ENCODE measurements at regions not wholly inside any gene's neighbourhood (a gene's known extent, or its start where the extent isn't known, plus 50 kb on each side); places are given as distances from the start of the nearest gene placed in this dataset.

GRCh38 chr14:73800970-73801515, 50.6 kb upstream of the PTGR2 start:
- DNase-seq, result no peak

- DNase-seq, result no peak
Measured at GRCh38 chr14:73797543-73798265, 53.9 kb upstream of the PTGR2 start.

DNA sequence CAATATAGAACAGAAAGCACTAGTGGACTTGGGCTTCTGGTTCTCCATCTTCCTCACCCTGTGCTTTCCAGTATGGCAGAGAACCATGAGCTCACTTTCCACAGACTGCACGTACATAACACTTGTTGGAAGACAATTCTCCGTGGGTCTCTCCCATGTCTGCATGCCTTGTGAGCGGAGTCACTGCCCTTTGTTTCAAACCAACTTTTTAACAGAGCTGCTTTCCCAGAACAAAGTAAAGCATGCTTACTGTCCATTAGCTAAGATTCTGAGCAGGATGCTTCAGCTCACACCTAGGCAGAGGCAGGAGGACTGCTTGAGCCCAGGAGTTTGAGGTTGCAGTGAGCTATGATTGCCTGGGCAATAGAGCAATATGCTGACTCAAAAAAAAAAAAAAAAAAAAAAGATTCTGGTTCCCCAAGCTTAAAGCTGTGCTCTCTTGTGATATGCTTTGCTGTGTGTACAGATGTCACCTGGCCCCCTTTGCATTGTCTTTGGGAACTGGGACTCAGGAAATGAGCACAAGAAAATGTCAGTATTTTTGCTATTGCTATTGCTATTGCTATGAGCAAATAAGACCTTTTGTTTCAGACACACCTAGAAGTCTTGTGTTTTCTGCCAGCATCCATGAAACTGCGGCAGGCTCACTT, 54.6 kb upstream of the PTGR2 start:
- no peak for DNase-seq

GRCh38 chr14:73796415-73796814, 55.2 kb upstream of the PTGR2 start:
- no peak for DNase-seq

DNA sequence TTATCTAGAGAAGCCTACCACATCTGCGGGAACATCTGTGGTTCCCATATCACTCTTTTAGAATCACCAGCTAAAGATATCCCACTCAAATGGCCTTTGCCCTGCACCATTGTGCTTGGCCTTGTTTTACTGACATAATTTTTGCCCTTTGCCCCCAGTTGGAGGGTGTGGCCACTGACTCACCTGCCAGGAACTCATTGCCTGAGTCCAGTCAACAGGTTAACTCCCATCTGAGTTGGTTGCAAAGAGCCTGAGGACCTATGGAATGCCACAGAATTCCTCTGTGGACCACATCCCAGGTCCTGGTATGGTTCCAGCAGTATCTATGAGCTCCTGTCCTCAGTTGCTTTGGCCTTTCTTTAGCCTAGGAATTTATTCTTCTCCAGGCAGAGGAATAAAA, 55.7 kb upstream of the PTGR2 start:
- no peak for DNase-seq

- DNase-seq, result no peak
Measured at GRCh38 chr14:73795466-73795865, 56.2 kb upstream of the PTGR2 start.

DNA sequence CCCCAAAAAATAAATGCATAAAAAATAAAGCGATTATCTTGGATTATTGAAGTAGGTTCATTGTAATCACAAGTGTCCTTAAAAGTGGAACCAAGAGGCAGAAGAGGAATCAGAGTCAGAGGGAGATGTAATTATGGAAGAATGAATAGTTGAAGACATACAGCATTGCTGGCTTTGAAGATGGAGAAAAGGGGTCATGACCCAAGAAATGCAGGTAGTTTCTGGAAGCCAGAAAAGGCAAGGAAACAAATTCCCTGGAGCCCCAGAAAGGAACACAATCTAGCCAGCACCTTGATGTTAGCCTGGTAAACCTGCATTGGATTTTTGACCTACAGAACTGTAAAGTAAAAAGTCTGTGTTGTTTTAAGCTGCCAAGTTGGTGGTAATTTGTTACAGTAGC, 57.5 kb upstream of the PTGR2 start:
- DNase-seq, result no peak

DNA sequence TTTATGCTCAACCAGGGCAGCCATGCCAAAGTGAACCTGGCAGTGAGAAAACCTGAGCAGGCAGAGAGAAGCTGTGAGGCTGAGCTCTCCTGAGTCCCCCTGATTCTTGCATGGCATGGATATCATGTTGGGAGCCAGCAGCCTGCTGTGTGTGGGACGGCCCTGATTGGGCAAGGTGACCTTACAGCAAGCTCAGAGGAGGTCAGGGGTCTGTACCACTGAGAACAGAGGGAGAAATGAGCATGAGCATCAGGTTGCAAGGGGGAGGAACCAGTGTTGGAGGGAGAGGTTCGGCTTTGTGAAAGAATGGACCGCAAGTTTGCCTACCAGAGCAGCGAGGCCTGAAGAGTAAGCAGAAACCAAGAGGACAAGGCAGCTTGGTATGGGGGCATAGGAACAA, 59.1 kb upstream of the PTGR2 start:
- no peak for DNase-seq

GRCh38 chr14:73789989-73790581, 61.5 kb upstream of the PTGR2 start:
- no peak for DNase-seq

GRCh38 chr14:73788701-73789551, 62.7 kb upstream of the PTGR2 start:
- no peak for DNase-seq

GRCh38 chr14:73788317-73788598, 63.4 kb upstream of the PTGR2 start:
- DNase-seq, result no peak

GRCh38 chr14:73787486-73788316, 63.9 kb upstream of the PTGR2 start:
- no peak for DNase-seq

- no peak for DNase-seq
Measured at GRCh38 chr14:73786636-73787485, 64.8 kb upstream of the PTGR2 start.

DNA sequence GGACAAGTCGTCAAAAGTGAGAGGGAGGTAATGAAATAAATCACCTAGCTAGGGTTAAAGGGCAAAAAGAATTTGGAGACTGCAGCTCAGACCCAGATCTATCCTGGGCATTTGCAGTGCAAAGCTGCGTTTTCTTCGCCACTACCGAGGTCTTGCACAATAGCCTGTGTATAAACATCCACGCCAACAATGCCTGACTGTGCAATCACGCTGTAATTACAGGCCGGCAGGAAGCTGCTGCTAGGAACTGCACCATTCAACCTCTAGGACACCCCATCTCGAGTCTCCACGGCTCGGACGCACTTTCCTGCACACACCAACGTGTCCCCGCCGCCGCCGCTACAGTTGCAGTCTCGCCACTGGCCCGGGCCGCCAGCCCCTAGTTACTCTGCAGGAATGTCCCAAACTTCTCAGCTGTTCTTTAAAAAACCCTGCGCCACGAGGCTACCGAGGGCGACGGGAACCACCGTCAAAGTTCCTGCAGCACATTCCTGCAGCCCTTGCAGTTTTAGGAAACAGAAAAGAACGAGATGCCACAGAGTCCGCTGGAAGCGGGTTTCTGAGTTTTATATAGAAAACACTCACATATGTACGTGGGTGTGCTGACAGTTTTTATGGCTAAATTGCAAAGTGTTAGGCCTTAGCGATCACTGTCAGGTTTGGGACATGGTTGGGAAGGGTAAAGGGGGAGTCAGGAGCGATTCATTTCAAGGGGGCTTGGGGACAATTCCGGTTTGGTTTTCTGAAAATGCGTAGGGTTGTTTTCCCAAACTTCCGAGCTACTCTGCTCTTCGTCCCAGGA, 65.6 kb upstream of the PTGR2 start:
- no peak for DNase-seq

DNA sequence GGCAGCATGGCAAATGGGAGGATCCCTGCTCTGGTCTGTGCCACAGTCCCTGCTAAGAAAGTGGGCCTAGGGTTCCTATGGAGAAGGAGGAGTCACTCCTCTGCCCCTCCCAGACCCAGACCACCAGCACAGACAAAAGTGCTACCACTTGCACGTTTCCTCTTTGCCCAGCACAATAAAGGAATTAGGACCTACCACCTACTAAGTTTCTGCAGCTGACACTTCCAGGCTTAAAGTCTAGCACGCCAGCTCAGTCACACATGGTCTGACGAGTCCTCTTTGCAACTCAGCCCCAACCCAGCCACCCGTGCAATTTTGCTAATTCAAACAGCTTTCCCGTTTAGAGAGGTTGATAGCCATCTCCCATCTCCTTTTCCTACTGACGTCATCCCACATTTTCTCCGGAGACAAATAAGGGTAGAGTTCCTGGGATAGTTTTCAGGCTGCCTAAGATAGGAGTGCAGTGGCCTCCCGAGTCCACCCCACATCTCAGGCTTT, 66.2 kb upstream of the PTGR2 start:
- DNase-seq, result no peak

- DNase-seq, result no peak
Measured at GRCh38 chr14:73784988-73785313, 66.7 kb upstream of the PTGR2 start.

DNA sequence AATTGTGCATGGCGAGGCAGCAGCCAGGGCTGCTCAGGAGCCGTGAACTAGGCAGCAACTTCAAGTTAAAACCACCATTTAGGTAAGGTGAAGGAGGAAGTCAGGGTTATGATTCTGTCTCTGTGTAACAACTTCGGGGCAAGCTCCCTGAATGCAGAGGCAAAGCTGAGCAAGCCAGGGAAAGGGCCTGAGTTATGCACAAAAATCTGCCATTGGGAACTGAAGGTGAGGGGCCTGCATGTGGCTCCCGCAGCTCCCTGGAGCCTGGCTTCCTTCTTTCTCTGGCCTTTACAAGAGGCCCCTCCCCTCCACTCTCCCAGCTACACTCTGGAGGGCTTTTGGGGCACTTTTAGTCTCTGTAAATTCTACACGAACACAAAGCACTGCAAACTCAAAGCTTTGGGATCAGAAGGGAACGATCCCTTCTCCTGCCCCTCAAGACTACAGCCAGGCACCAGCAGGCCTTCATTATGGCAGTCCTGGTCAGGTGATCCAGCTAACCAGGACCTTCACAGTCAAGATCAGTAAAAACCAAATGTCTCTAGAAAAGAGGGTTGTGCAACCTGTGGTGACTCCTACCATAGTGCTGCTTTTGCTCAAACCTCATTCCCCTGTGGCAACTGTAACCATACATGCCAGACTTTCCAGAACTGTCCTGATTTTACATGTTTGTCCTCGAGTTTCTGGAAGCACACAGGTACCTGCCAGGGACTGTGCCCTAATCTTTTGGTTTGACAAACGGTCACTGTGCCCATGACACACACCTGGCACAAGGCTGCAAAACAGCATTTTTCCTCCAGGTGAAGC, 67.2 kb upstream of the PTGR2 start:
- DNase-seq, result no peak

DNA sequence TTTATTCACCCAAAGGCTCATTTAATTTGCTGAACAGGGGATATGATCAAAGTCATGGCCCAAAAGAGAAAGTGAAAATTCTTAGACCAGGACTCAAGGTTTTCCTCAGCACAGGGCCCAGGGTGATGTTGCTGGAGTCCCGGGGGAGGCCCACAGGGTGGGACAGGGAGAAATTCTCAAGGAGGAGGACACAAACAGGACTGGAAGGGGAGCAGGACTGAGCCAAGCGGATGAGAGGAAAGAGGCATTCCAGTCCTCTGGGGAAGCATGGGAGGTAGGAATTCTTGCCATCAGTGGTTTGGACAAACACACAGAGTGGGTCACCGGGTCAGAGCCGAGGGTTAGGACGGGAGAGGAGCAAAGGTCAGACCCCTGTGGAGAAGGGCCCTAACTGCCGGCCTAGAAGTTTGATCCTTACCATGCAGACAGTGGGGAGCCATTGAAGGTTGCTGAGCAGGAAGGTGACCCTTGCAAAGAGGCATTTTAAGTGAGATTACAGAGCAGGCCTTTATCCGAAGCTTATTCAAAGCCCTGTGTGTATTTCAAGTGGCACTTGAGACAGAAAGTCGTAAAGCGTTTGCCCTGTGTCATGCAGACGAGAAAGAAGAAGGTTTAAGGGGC, 68.4 kb upstream of the PTGR2 start:
- no peak for DNase-seq

DNA sequence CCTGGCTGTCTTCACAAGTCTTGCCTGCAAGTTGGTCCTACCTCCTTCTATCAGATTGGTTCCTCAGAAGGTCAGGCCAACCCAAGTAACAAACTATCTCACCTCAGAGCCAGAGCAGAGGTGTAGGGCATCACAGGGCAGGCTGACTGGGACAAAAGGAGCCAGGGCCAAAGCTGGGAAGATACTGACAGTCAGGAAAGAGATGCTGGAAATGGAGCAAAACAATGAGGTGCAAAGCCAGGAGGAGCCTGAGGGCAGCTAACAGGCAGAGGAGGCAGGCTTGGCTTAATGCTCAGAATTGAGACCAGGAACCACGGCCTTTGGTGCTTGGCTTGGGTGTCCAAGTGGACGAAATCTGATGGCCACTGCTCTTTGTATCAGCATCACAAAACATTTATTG, 68.4 kb upstream of the PNMA1 start:
- no peak for DNase-seq

Measured in NCI-H446 treated with DMSO at 0.1 percent for 48 hours (cell line).